ENCODE measurements at regions not wholly inside any gene's neighbourhood (a gene's known extent, or its start where the extent isn't known, plus 50 kb on each side); places are given as distances from the start of the nearest gene placed in this dataset.
A peak's percentile ranks its signal among the peaks of the same experiment; 100 is the strongest.

DNA sequence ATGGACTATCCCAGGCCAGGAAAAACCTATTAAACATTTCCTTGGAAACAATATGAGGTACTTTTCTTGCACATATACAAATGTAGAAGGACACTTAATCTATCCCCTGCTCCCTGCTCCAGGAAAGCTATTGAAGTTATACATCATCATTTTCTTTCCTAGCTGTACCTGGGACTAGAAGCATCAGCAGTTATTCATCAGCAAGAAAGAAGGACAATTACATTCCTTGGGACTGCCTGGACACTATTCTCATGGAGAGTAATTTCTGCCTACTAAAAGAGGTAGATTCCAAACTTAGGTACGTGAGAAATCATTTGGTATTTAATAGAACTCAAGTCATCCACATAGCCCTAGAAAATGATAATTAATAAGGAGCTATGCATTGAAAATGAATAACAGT, 51.0 kb upstream of the PICALM start:
- H2AFZ ChIP-seq (ENCODE audit: low read depth), result no peak overlapping the region
- ChIA-PET CTCF (interaction anchor here (0.6 to 1.4 kb wide), 3 partner anchors 19 to 147 kb away, joined by 3 read pairs; no protein-coding TSS in a partner anchor), POLR2A (no interaction called here)
- no peak for DNase-seq
- H3K27ac ChIP-seq (ENCODE audit: low read depth in 2 of 2, low read length in 1 of 2), result no peak overlapping the region
- H3K9me2 ChIP-seq, result no peaks in the 10 kb centered on the region
- H4K20me1 ChIP-seq (ENCODE audit: insufficient read depth), result no peaks in the 10 kb centered on the region
- no peaks in the 10 kb centered on the region for H3K9me3 ChIP-seq
- no peaks in the 10 kb centered on the region for H3K79me2 ChIP-seq (ENCODE audit: insufficient read depth)
- no peak overlapping the region for H3K9ac ChIP-seq
- H3F3A ChIP-seq (replicated peaks; ENCODE audit: insufficient read depth), result peaks cover 29% of the 10 kb centered on the region
- WGBS (ENCODE audit: low lambda C conversion rate), result 86% methylated on average over 1 of the region's 1 CpG
- TF ChIP-seq, protein P1, sequence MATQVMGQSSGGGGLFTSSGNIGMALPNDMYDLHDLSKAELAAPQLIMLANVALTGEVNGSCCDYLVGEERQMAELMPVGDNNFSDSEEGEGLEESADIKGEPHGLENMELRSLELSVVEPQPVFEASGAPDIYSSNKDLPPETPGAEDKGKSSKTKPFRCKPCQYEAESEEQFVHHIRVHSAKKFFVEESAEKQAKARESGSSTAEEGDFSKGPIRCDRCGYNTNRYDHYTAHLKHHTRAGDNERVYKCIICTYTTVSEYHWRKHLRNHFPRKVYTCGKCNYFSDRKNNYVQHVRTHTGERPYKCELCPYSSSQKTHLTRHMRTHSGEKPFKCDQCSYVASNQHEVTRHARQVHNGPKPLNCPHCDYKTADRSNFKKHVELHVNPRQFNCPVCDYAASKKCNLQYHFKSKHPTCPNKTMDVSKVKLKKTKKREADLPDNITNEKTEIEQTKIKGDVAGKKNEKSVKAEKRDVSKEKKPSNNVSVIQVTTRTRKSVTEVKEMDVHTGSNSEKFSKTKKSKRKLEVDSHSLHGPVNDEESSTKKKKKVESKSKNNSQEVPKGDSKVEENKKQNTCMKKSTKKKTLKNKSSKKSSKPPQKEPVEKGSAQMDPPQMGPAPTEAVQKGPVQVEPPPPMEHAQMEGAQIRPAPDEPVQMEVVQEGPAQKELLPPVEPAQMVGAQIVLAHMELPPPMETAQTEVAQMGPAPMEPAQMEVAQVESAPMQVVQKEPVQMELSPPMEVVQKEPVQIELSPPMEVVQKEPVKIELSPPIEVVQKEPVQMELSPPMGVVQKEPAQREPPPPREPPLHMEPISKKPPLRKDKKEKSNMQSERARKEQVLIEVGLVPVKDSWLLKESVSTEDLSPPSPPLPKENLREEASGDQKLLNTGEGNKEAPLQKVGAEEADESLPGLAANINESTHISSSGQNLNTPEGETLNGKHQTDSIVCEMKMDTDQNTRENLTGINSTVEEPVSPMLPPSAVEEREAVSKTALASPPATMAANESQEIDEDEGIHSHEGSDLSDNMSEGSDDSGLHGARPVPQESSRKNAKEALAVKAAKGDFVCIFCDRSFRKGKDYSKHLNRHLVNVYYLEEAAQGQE (IDR thresholded peaks at IDR 0.05; ENCODE audit: low read depth, low read length), result no peak
- no peak for TF ChIP-seq MEF2A (IDR thresholded peaks at IDR 0.05; ENCODE audit: borderline replicate concordance, low read depth)
- no peak for TF ChIP-seq FOXJ3 (CRISPR knock-in tag; IDR thresholded peaks at IDR 0.05)
- no peak for TF ChIP-seq RCOR1 (IDR thresholded peaks at IDR 0.05; ENCODE audit: low read length)
- TF ChIP-seq FOXM1 (IDR thresholded peaks at IDR 0.05; ENCODE audit: low read depth), result no peak
- no peak for TF ChIP-seq GABPA (IDR thresholded peaks at IDR 0.05; ENCODE audit: low read depth)
- no peak for TF ChIP-seq MXI1 (IDR thresholded peaks at IDR 0.05; ENCODE audit: low read depth, low read length)
- TF ChIP-seq, protein P2, sequence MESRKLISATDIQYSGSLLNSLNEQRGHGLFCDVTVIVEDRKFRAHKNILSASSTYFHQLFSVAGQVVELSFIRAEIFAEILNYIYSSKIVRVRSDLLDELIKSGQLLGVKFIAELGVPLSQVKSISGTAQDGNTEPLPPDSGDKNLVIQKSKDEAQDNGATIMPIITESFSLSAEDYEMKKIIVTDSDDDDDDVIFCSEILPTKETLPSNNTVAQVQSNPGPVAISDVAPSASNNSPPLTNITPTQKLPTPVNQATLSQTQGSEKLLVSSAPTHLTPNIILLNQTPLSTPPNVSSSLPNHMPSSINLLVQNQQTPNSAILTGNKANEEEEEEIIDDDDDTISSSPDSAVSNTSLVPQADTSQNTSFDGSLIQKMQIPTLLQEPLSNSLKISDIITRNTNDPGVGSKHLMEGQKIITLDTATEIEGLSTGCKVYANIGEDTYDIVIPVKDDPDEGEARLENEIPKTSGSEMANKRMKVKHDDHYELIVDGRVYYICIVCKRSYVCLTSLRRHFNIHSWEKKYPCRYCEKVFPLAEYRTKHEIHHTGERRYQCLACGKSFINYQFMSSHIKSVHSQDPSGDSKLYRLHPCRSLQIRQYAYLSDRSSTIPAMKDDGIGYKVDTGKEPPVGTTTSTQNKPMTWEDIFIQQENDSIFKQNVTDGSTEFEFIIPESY (IDR thresholded peaks at IDR 0.05; ENCODE audit: borderline replicate concordance, low read depth), result no peak
- TF ChIP-seq ELF1 (IDR thresholded peaks at IDR 0.05), result no peak
- TF ChIP-seq SIN3A (IDR thresholded peaks at IDR 0.05; ENCODE audit: borderline replicate concordance, low read depth, low read length), result no peak
- TF ChIP-seq POLR2AphosphoS5 (IDR thresholded peaks at IDR 0.05; ENCODE audit: low read depth, low read length), result no peak
- no peak for TF ChIP-seq YY1 (IDR thresholded peaks at IDR 0.05; ENCODE audit: low read depth)
- TF ChIP-seq JUND (IDR thresholded peaks at IDR 0.05), result no peak
- no peaks in the 10 kb centered on the region for H3K27me3 ChIP-seq (ENCODE audit: insufficient read depth)
- peaks cover 0 to 10% of the 10 kb centered on the region in 2 experiments; a peak in 2 of 4 replicates for H3K4me1 ChIP-seq (ENCODE audit: control insufficient read depth in 1 of 2, insufficient read depth in 2 of 2, low read depth in 1 of 2, low read length in 1 of 2)
- no peak overlapping the region for H3K4me2 ChIP-seq
- H3K36me3 ChIP-seq (replicated peaks in 1 of 2; ENCODE audit: control insufficient read depth in 1 of 2, insufficient read depth in 2 of 2, low read length in 1 of 2), result no peaks in the 10 kb centered on the region
- no peak overlapping the region for H3K4me3 ChIP-seq (ENCODE audit: low read depth in 2 of 2, low read length in 1 of 2)

DNA sequence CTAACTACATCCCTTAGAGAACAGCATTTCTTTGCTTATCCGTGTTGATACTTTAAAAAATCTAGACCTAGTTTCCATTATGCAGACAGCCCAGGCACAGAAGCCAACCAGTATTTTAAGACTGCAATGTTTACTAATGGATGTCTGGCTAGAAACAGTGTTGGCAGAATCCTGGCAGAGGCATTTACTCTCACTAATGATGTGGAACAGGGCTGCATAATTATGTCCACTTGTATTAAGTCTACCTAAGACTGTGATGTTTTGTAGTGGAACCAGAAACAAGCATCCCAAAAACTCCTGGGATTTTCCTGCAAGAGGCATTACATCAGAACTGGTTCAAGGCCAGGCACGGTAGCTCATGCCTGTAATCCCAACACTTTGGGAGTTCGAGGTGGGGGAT, 50.2 kb upstream of the PICALM start:
- no peaks in the 10 kb centered on the region for H3K79me2 ChIP-seq (ENCODE audit: insufficient read depth)
- 0 out of 4 replicates have a peak overlapping the region, but pooled peaks of 1 of the 2 experiments have one; percentile 5 for H3K27ac ChIP-seq (ENCODE audit: low read depth in 2 of 2, low read length in 1 of 2)
- H3K4me1 ChIP-seq (ENCODE audit: control insufficient read depth in 1 of 2, insufficient read depth in 2 of 2, low read depth in 1 of 2, low read length in 1 of 2), result peaks cover 0 to 10% of the 10 kb centered on the region in 2 experiments; a peak in 2 of 4 replicates
- no peaks in the 10 kb centered on the region for H3K9me3 ChIP-seq
- no peaks in the 10 kb centered on the region for H4K20me1 ChIP-seq (ENCODE audit: insufficient read depth)
- peak; percentile 15 for DNase-seq
- no peak overlapping the region for H3K4me2 ChIP-seq
- no peak overlapping the region for H3K4me3 ChIP-seq (ENCODE audit: low read depth in 2 of 2, low read length in 1 of 2)
- no peak overlapping the region for H3K9ac ChIP-seq
- ChIA-PET POLR2A (no interaction called here), CTCF (interaction anchor here (1.4 kb wide), 1 partner anchor 18 kb away, joined by 3 read pairs; no protein-coding TSS in a partner anchor)
- H3K36me3 ChIP-seq (replicated peaks in 1 of 2; ENCODE audit: control insufficient read depth in 1 of 2, insufficient read depth in 2 of 2, low read length in 1 of 2), result no peaks in the 10 kb centered on the region
- WGBS (ENCODE audit: low lambda C conversion rate), result 71% methylated on average over 3 of the region's 3 CpGs
- no peak overlapping the region for H2AFZ ChIP-seq (ENCODE audit: low read depth)
- H3K27me3 ChIP-seq (ENCODE audit: insufficient read depth), result no peaks in the 10 kb centered on the region
- peaks cover 29% of the 10 kb centered on the region for H3F3A ChIP-seq (replicated peaks; ENCODE audit: insufficient read depth)
- no peaks in the 10 kb centered on the region for H3K9me2 ChIP-seq
- TF ChIP-seq JUND (IDR thresholded peaks at IDR 0.05) (peak; percentile 59; the same call in 1 of the 2 replicates), RXRA (IDR thresholded peaks at IDR 0.05; ENCODE audit: borderline replicate concordance, low read depth) (0 out of 2 replicates have a peak, but pooled peaks have one; percentile 20), ELF1 (IDR thresholded peaks at IDR 0.05) (no peak), MEF2A (IDR thresholded peaks at IDR 0.05; ENCODE audit: borderline replicate concordance, low read depth) (no peak), NRF1 (IDR thresholded peaks at IDR 0.05; ENCODE audit: low read depth, low read length) (no peak), TEAD4 (IDR thresholded peaks at IDR 0.05; ENCODE audit: borderline replicate concordance, insufficient read depth) (peak; percentile 56; the same call in 1 of the 2 replicates), SIN3A (IDR thresholded peaks at IDR 0.05; ENCODE audit: borderline replicate concordance, low read depth, low read length) (peak; percentile 59; the same call in 1 of the 2 replicates), NFIC (IDR thresholded peaks at IDR 0.05; ENCODE audit: borderline replicate concordance) (peak; percentile 85), EP300 (IDR thresholded peaks at IDR 0.05; ENCODE audit: borderline replicate concordance in 1 of 2, low read depth in 1 of 2, low read length in 1 of 2) (peak; percentile 51 to 83; a peak in 3 of 4 replicates), POLR2AphosphoS5 (IDR thresholded peaks at IDR 0.05; ENCODE audit: low read depth, low read length) (peak; percentile 73), GABPA (IDR thresholded peaks at IDR 0.05; ENCODE audit: low read depth) (no peak), TCF12 (IDR thresholded peaks at IDR 0.05) (peak; percentile 89)
- TF ChIP-seq, protein P3, sequence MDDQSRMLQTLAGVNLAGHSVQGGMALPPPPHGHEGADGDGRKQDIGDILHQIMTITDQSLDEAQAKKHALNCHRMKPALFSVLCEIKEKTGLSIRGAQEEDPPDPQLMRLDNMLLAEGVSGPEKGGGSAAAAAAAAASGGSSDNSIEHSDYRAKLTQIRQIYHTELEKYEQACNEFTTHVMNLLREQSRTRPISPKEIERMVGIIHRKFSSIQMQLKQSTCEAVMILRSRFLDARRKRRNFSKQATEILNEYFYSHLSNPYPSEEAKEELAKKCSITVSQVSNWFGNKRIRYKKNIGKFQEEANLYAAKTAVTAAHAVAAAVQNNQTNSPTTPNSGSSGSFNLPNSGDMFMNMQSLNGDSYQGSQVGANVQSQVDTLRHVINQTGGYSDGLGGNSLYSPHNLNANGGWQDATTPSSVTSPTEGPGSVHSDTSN (IDR thresholded peaks at IDR 0.05), result peak; percentile 93
- TF ChIP-seq, protein P4, sequence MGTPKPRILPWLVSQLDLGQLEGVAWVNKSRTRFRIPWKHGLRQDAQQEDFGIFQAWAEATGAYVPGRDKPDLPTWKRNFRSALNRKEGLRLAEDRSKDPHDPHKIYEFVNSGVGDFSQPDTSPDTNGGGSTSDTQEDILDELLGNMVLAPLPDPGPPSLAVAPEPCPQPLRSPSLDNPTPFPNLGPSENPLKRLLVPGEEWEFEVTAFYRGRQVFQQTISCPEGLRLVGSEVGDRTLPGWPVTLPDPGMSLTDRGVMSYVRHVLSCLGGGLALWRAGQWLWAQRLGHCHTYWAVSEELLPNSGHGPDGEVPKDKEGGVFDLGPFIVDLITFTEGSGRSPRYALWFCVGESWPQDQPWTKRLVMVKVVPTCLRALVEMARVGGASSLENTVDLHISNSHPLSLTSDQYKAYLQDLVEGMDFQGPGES (IDR thresholded peaks at IDR 0.05; ENCODE audit: low read depth, low read length), result no peak

Data from SK-N-SH (cell line).